HG03025 (cell line): ENCODE measurements at regions not wholly inside any gene's neighbourhood (a gene's known extent, or its start where the extent isn't known, plus 50 kb on each side); places are given as distances from the start of the nearest gene placed in this dataset.
"Not testable (repeated sequence)": the region's sequence is repeated elsewhere in the genome, so short reads cannot be mapped to it uniquely, and the experiment has no call there.

Experiments used
- ATAC-seq: cut with Tn5 transposase; IDR thresholded peaks from one replicate; pipeline ENCODE4 v1.9.1; 2021; ENCODE audit warnings: mild to moderate bottlenecking, moderate library complexity; ENCODE audit not compliant: unreplicated experiment, low FRiP score

DNA sequence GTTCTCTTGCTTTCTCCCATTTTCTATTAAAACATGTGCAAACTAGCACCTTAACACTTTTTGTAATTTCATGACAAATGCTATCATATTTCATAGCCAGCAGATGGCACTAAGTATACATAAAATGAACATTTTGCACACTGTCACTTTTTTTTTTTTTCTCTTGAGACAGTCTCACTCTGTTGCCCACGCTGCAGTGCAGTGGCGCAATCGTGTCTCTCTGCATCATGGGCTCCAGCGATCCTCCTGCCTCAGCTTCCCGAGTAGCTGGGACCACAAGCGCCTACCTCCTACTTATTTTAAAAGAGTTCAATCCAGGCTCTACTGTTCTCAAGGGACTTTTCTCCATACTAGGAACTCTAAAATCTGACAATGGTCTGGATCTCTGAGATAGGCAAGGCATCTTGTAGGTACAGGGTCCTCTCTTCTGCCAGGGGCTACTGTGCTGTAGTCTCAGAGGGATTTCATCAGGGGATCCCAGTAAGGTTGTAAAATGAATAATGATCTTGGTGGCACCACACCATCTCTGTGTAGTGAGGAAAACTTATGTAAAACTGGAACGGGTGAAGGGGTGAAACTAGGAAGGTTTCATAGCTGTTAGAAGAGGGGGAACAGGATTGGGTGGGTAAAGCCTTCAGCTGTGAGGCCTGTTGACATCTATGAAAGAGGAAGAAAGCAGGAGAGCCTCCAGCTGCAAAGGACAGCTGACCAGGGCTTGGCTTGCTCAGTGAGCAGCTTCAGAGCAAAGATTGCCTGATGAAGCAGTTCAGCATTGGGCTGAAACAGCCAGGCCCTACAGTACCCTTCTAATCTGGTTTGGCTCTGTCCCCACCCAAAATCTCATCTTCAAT is 196.9 kb downstream of the AVL9 start:
- peak; percentile 85 for ATAC-seq

- ATAC-seq = not testable (repeated sequence)
Observed at GRCh38 chr7:32688092-32688491, 192.8 kb downstream of the AVL9 start.

DNA sequence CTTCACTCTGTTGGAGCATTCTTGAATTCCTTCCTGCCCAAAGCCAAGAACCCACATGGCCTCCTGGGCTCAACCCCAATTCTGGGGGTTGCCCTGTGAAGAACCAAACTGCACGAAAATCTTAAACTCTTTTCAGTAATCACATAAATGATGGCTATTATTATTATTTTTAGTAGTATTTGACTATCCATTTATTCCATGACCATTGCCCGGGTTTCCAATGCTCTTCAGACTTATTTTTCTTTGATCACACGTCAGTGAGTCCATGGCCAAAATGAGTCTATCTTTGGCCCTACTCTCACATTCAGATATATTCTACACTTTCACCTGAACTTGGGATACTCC is 185.9 kb downstream of the AVL9 start:
- no peak for ATAC-seq

- no peak for ATAC-seq
Observed at GRCh38 chr7:32680259-32681173, 185.2 kb downstream of the AVL9 start.

GRCh38 chr7:32679192-32679591 is 183.9 kb downstream of the AVL9 start:
- no peak for ATAC-seq

GRCh38 chr7:32677593-32677992 is 182.3 kb downstream of the AVL9 start:
- ATAC-seq = no peak

DNA sequence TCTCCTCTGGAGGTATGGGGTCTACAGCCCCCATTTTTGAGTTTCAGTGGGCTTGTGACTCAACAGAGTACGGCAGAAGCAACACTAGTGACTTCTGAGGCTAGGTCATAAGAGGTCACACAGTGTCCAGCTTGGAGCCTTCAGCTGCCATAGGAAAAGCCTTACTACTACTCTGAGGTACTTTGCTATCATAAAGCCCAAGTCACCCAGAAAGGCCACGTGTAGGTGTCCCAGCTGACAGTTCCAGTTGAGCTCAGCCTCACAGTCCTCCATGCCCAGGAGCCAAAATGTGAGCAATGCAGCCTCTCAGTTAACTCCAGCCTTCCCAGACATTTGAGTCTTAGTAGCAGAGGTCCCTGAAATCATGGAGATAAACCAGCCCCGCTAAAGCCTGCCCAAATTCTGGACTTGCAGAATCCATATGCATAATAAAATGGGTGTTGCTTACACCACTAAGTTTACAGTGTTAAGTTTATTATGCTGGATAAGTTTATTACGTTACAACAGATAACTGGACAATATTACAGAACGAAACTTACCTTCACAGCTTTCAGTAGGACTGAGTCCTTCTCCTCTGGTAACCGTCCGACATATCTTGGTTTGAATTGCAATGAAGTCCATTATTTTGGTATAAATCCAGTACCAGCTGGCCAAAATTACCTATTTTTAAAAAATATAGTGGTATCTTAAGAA is 181.1 kb downstream of the AVL9 start:
- no peak for ATAC-seq

GRCh38 chr7:32673275-32673983 is 178.1 kb downstream of the AVL9 start:
- ATAC-seq = no peak

GRCh38 chr7:32670110-32671025 is 175.1 kb downstream of the AVL9 start:
- ATAC-seq = no peak

DNA sequence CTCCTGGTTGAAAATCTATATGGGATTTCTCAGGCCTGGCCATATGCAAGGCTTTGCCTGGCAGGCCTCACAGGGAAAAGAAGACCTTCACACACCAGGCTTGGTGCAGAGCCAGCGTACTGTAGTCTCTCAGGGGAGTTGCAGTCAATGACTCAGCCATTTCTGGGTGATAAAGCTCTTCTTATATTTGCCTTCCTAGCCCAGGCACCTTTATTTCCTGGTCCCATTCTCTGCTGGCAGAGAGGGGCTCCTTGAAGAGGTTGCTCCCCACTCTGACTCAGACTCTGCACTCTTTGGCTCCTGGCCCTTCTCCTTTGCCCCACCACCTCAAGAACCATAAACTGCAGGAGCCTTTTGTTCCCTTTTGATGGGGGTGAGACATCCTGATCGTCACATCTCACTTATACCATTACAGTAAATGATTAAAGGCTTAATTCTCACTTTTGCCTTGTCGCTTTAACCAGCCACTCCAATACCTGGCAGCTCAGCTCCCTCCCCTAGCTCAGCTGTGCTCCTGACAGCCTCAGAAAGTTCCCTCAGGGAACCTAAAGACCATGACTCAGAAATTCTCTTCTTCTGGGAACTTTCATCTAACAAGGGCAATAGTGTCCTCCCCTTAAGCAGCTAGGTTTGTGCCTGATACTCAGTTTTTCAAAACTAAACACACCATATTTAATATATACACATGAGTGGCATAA is 174.0 kb downstream of the AVL9 start:
- ATAC-seq = not testable (repeated sequence)

DNA sequence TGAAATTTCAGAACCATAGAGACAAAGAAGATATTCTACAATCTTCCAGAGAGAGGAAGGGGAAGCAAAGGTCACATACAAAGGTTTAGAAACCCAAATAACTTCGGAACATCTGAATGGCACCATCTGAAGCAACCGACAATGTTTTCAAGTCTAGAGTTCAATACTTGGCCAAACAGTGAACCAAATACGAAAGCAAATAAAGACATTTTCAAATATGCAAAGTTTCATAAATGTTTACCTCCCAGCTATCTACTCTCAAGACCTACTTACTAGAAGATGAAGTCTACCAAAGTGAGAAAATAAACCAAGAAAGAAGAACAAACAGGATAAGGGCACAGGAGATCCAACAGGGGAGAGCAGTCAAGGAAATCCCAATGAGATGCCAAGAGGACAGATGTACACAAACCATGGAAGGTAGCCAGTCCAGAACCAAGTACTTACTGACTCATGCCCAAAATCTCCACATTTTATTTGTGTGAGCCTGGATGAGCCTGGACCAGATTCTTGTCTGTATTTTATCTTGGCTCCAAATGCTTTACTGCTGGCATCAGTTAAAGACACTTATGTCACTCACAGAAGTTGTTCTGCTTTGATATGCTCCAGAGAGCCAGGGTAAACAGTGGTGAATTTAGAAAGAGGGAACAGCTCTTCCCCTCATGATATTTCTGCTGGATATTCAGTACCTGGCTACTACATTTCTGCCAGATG is 173.3 kb downstream of the AVL9 start:
- not testable (repeated sequence) for ATAC-seq

GRCh38 chr7:32667586-32667985 is 172.3 kb downstream of the AVL9 start:
- not testable (repeated sequence) for ATAC-seq

DNA sequence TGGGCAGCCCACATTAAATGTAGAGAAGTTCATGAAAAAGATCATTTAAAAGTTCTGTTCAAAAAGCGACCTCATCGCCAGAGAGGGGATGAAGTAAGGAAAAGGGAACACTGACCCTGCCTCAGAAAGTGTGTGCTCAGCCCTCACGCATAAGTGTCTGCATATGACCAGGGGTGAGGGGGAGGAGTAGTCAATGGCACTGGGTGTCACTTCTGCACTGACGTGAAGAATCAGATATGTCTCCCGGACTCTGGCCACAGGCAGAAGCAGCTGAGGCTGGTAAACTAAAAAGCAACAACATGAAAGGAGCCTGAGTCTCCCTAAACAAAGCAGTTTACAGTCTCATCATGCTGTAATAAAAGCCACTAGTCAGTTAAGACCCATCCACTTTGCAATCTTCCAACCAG is 168.5 kb downstream of the AVL9 start:
- ATAC-seq = not testable (repeated sequence)

DNA sequence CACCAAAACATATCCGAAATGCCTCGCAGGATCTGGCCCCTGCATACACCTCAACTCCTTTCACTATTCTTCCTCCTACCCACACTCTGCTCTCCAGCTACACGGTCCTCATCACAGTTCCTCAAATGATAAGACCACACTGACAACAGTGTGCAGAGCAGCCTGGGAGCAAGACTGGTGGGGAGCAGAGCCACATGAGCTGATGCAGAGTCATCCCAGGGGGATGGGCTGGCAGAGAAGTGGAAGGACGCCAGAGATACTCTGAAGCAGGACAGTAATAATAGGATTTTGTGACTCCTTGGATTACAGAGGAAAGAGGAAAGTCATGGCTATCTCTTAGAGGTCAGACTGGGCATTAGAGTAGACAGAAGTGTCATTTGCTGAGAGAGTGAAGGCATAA is 167.2 kb downstream of the AVL9 start:
- ATAC-seq = not testable (repeated sequence)

DNA sequence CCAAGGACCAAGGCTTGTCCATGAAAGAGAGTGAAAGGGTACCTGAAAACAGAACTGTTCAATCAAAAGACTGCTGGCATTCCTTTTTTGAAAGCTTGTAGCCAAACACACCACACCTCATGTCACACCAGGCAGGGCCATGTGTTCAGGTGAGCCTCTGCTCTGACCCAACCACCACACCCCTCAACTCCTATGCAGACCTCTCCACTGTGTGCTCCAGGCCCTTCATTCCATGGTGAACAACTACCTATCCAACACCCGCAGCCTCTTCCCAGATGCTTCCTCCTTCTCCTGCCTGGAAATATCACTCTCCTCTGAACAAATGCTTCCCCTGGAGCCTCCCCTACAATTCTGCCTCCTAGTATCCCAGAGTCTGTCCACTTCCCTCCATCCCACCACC is 166.6 kb downstream of the AVL9 start:
- no peak for ATAC-seq

DNA sequence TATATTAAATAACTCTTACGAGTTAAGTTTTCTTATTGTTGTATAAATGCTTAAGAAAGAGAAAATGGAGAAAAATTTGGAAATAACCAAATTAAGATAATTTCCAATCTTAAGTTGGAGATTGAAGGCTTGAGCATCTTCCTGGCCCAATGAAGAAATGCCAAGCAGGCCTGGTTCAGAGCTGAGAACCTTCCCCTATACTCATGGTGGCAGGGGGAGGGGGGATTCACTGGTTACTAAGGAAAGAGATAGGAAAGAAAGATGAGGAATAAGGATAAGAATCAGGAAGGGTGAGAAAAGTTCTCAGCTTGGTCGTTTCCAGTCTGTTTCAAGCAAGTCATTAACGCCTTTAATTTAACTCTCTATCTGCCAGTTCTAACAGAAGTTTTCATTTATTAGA is 166.2 kb downstream of the AVL9 start:
- no peak for ATAC-seq

DNA sequence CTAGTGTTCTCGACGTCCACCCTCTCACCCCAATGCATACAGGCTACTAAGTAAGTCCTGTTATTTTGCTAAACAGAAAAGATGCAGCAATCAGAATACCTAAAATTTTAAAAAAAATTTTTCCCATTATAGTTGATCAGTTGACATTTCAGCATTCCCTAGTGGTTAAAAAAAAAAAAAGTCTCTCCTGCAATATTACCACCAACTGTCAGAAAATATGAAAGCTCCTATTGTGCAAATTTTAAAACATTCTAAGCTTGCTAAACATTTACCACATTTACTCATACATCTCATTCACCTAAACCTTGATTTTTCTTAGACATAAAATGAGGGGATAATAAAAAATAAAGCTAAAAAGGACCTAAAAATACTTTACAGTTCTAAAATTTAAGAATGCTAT is 165.6 kb downstream of the AVL9 start:
- ATAC-seq = no peak

DNA sequence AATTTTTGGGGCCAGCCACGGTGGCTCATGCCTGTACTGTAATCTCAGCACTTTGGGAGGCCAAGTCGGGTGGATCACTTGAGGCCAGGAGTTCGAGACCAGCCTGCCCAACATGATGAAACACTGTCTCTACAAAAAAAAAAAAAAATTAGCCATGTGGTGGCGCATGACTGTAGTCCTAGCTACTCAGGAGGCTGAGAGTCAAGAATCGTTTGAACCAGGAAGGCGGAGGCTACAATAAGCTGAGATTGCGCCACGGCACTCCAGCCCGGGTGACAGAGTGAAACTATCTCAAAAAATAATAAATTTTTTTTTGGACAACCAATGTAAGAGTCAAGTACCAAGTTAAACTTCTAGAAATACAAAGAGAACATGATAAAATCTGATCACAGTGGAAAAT is 164.6 kb downstream of the AVL9 start:
- no peak for ATAC-seq
